ENCODE measurements at regions not wholly inside any gene's neighbourhood (a gene's known extent, or its start where the extent isn't known, plus 50 kb on each side); places are given as distances from the start of the nearest gene placed in this dataset.

GRCh38 chr1:25098717-25099116 is 133.6 kb downstream of the SYF2 start:
- Histone ChIP-seq H2AK5ac (ENCODE audit: insufficient read length, low read length) (no peak overlapping the region), H2BK15ac (ENCODE audit: low read depth, low read length) (no peak overlapping the region), H3K9ac (ENCODE audit: extremely low read depth, insufficient read length, low read length) (no peak overlapping the region), H3T11ph (ENCODE audit: low read length) (no peak overlapping the region), H4K91ac (ENCODE audit: insufficient read length, low read depth, low read length) (no peak overlapping the region), H3K79me1 (ENCODE audit: insufficient read depth, low read depth, low read length, poor library complexity, severe bottlenecking) (no peaks in the 10 kb centered on the region), H3K79me2 (ENCODE audit: insufficient read depth, low read length) (no peaks in the 10 kb centered on the region), H3K4me1 (ENCODE audit: insufficient read depth, low read length) (no peaks in the 10 kb centered on the region), H2BK5ac (ENCODE audit: insufficient read length, low read length) (no peak overlapping the region), H3K4ac (ENCODE audit: low read depth, low read length) (no peak overlapping the region), H3K27ac (ENCODE audit: insufficient read length, low read depth, low read length) (no peak overlapping the region), H3K27me3 (ENCODE audit: insufficient read depth, low read length) (no peaks in the 10 kb centered on the region), H3K23me2 (ENCODE audit: insufficient read length, low read depth, low read length, poor library complexity, severe bottlenecking) (no peaks in the 10 kb centered on the region), H2BK120ac (ENCODE audit: low read depth, low read length, poor library complexity, severe bottlenecking) (no peak overlapping the region), H4K5ac (ENCODE audit: insufficient read length, low read depth, low read length) (no peak overlapping the region), H3K9me3 (ENCODE audit: control insufficient read depth, low read depth, low read length) (no peaks in the 10 kb centered on the region), H2BK12ac (ENCODE audit: insufficient read length, low read depth, low read length) (no peak overlapping the region), H3K18ac (ENCODE audit: insufficient read length, low read depth, low read length) (no peak overlapping the region), H2AFZ (ENCODE audit: low read length) (no peak overlapping the region), H4K8ac (replicated peaks; ENCODE audit: insufficient read length, low read depth, low read length) (no peak overlapping the region), H3K56ac (ENCODE audit: insufficient read length, low read depth, low read length) (no peak overlapping the region), H2BK20ac (ENCODE audit: low read depth, low read length, poor library complexity, severe bottlenecking) (no peak overlapping the region), H4K20me1 (ENCODE audit: control insufficient read depth, insufficient read depth, insufficient read length) (no peaks in the 10 kb centered on the region), H3K4me2 (ENCODE audit: insufficient read depth, insufficient read length, low read length) (no peak overlapping the region), H3K14ac (ENCODE audit: insufficient read depth, low read length) (no peak overlapping the region), H3K23ac (ENCODE audit: insufficient read length, low read depth, low read length) (no peak overlapping the region)
- no peak for DNase-seq
- no peak for TF ChIP-seq CTCF (conservative IDR thresholded peaks at IDR 0.05)
- no peak overlapping the region for H3K27ac Mint-ChIP-seq
- WGBS (ENCODE audit: extremely low coverage, insufficient read length, low lambda C conversion rate): no CpG with 5 or more reads among the region's 4 CpGs
- H3K27me3 Mint-ChIP-seq (ENCODE audit: low read depth): peaks cover 7% of the 10 kb centered on the region
- H3K36me3 Mint-ChIP-seq (ENCODE audit: insufficient read depth in 1 of 3, low read depth in 3 of 3): no peaks in the 10 kb centered on the region; a peak in 1 of 7 replicates
- H3K4me1 Mint-ChIP-seq: peaks cover 5 to 16% of the 10 kb centered on the region in 2 experiments
- H3K9me3 Mint-ChIP-seq: peaks cover 0 to 3% of the 10 kb centered on the region in 2 experiments; a peak in 2 of 5 replicates
- no peak overlapping the region for H3K4me3 Mint-ChIP-seq

Measured in H9 (cell line).